ENCODE measurements at regions not wholly inside any gene's neighbourhood (a gene's known extent, or its start where the extent isn't known, plus 50 kb on each side); places are given as distances from the start of the nearest gene placed in this dataset.
"Not testable (repeated sequence)": the region's sequence is repeated elsewhere in the genome, so short reads cannot be mapped to it uniquely, and the experiment has no call there.

DNA sequence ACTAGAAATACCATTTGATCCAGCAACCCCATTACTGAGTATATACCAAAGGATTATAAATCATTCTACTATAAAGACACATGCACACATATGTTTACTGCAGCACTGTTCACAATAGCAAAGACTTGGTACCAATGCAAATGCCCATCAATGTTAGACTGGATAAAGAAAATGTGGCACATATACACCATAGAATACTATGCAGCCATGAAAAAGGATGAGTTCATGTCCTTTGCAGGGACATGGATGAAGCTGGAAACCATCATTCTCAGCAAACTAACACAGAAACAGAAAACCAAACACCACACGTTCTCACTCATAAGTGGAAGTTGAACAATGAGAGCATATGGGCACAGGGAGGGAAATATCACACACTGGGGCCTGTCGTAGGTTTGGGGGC is 106.0 kb downstream of the SPATA18 start:
- DNase-seq (ENCODE audit: low spot score in 2 of 2); H3K4me3 ChIP-seq; H3K36me3 ChIP-seq; H3K4me1 ChIP-seq; H3K27me3 ChIP-seq; H3K27ac ChIP-seq: not testable (repeated sequence)
- 70 to 78% methylated on average over 2 of the region's 2 CpGs for WGBS, 2 donors
- peaks cover 0 to 12% (median 0%) of the 10 kb centered on the region in 4 donors for H3K9me3 ChIP-seq

GRCh38 chr4:52157641-52158316 is 106.7 kb downstream of the SPATA18 start:
- Histone ChIP-seq H3K4me3 (no peak overlapping the region), H3K27ac (no peak overlapping the region), H3K4me1 (peaks cover 0 to 8% (median 0%) of the 10 kb centered on the region in 4 donors), H3K9me3 (peaks cover 0 to 5% (median 0%) of the 10 kb centered on the region in 4 donors), H3K36me3 (no peaks in the 10 kb centered on the region), H3K27me3 (no peaks in the 10 kb centered on the region)
- peak; percentile 15 to 39 for DNase-seq (ENCODE audit: low spot score in 2 of 2)
- TF ChIP-seq EP300 (IDR thresholded peaks at IDR 0.05) (peak in 1 of 2 donors; percentile 62), POLR2A (IDR thresholded peaks at IDR 0.05) (no peak)
- TF ChIP-seq, protein P1, sequence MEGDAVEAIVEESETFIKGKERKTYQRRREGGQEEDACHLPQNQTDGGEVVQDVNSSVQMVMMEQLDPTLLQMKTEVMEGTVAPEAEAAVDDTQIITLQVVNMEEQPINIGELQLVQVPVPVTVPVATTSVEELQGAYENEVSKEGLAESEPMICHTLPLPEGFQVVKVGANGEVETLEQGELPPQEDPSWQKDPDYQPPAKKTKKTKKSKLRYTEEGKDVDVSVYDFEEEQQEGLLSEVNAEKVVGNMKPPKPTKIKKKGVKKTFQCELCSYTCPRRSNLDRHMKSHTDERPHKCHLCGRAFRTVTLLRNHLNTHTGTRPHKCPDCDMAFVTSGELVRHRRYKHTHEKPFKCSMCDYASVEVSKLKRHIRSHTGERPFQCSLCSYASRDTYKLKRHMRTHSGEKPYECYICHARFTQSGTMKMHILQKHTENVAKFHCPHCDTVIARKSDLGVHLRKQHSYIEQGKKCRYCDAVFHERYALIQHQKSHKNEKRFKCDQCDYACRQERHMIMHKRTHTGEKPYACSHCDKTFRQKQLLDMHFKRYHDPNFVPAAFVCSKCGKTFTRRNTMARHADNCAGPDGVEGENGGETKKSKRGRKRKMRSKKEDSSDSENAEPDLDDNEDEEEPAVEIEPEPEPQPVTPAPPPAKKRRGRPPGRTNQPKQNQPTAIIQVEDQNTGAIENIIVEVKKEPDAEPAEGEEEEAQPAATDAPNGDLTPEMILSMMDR (IDR thresholded peaks at IDR 0.05), result no peak
- WGBS, 2 donors, result 26 to 33% methylated on average over 4 of the region's 4 CpGs

DNA sequence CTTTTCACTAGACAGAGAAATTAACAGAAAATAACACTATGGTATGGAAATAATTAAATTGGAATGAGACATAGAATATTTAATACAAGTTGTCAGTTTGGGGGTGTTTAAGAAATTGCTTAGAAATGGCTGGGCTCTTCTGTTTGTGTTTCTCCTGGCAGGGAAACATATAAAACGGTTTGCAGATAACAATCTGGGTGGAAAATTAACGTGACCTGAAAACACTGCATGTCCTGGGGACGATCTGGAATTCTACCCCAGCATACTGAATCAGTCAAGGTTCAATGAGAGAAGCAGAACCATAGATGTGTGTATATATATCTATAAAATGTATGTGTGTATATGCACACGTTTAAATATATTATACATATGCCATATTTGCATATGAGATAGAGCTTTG is 109.8 kb downstream of the SPATA18 start:
- Histone ChIP-seq H3K4me3 (no peak overlapping the region), H3K4me1 (peaks cover 0 to 8% (median 0%) of the 10 kb centered on the region in 4 donors), H3K36me3 (no peaks in the 10 kb centered on the region), H3K27ac (no peak overlapping the region), H3K9me3 (peaks cover 0 to 4% (median 0%) of the 10 kb centered on the region in 4 donors), H3K27me3 (no peaks in the 10 kb centered on the region)
- TF ChIP-seq, protein P1 (IDR thresholded peaks at IDR 0.05), result no peak
- TF ChIP-seq POLR2A (IDR thresholded peaks at IDR 0.05) (no peak), EP300 (IDR thresholded peaks at IDR 0.05) (no peak)
- DNase-seq (ENCODE audit: low spot score in 2 of 2), result no peak
- WGBS, 2 donors, result 65 to 66% methylated on average over 4 of the region's 4 CpGs

DNA sequence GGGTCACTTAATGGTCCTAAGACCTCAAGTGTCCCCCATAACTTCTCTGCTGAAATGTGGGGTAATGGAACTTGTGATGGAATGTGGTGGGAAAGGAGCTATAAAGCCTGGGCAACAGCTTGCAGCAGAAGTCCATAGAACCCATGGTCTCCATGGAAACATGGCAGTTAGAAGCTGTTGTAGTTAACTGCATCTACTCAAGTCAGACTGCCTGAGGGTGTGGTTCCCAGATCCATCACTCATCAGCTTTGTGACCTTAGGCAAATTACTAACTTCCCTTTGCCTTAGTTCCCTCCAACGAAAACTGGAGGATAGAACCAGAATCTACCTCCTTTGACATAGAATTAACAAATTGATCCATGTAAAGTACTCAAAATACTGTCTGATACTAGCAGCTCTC is 113.0 kb downstream of the SPATA18 start:
- H3K9me3 ChIP-seq, result no peaks in the 10 kb centered on the region
- DNase-seq (ENCODE audit: low spot score in 2 of 2), result no peak
- no peaks in the 10 kb centered on the region for H3K4me1 ChIP-seq
- no peak overlapping the region for H3K4me3 ChIP-seq
- no peak overlapping the region for H3K27ac ChIP-seq
- WGBS, 2 donors, result 50 to 55% methylated on average over 1 of the region's 1 CpG
- no peak for TF ChIP-seq POLR2A (IDR thresholded peaks at IDR 0.05)
- TF ChIP-seq, protein P1 (IDR thresholded peaks at IDR 0.05), result no peak
- H3K36me3 ChIP-seq, result no peaks in the 10 kb centered on the region
- H3K27me3 ChIP-seq, result no peaks in the 10 kb centered on the region

DNA sequence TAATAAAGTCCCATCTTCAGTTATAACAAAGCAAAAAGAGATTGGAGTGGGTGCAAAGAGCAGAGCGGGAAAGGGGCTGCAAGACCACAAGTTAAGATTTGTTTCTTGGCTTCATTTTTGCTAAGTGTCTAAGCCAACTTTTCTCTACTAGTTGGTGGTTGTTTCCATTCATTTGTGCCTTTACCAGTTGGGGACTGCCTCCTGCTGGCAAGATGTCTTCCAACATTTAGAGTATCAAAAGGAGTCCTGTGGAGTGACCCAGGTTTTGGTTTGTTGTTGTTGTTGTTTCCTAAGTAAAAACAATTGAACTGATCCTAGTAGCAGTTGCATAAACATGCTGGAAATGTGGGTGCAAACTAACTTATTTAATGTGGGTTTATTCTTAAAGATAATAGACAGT is 121.1 kb downstream of the SPATA18 start:
- WGBS, 2 donors, result 90 to 93% methylated on average over 1 of the region's 1 CpG
- no peak for DNase-seq (ENCODE audit: low spot score in 2 of 2)
- Histone ChIP-seq H3K27me3 (no peaks in the 10 kb centered on the region), H3K36me3 (no peaks in the 10 kb centered on the region), H3K27ac (no peak overlapping the region), H3K4me3 (no peak overlapping the region), H3K4me1 (peaks cover 0 to 13% (median 0%) of the 10 kb centered on the region in 4 donors), H3K9me3 (peaks cover 0 to 7% (median 0%) of the 10 kb centered on the region in 4 donors)
- TF ChIP-seq, protein P1 (IDR thresholded peaks at IDR 0.05), result no peak
- no peak for TF ChIP-seq EP300 (IDR thresholded peaks at IDR 0.05)
- TF ChIP-seq POLR2A (IDR thresholded peaks at IDR 0.05), result no peak
